H9 (cell line): ENCODE measurements at regions not wholly inside any gene's neighbourhood (a gene's known extent, or its start where the extent isn't known, plus 50 kb on each side); places are given as distances from the start of the nearest gene placed in this dataset.

Source experiments
- DNase-seq: peaks from one replicate; pipeline ENCODE4 v3.0.0-alpha.2; 2017
- H2AFZ ChIP-seq: one replicate; pipeline ENCODE4 v1.6.1; 2013; ENCODE audit warnings: mild to moderate bottlenecking, low read length, control low read depth, moderate library complexity
- H2AK5ac ChIP-seq: 2 replicates; pipeline ENCODE4 v1.6.1; 2013; ENCODE audit warnings: low read length, control low read depth, mixed read lengths; ENCODE audit not compliant: insufficient read length
- H2BK120ac ChIP-seq: one replicate; pipeline ENCODE4 v1.6.1; 2013; ENCODE audit warnings: low read depth, mild to moderate bottlenecking, low read length, control low read depth, inconsistent platforms; ENCODE audit not compliant: poor library complexity, severe bottlenecking
- H2BK12ac ChIP-seq: 2 replicates; pipeline ENCODE4 v1.6.1; 2013; ENCODE audit warnings: low read length, control low read depth, mixed read lengths, low read depth; ENCODE audit not compliant: insufficient read length
- H2BK15ac ChIP-seq: 2 replicates; pipeline ENCODE4 v1.6.1; 2013; ENCODE audit warnings: low read depth, low read length, control low read depth
- H2BK20ac ChIP-seq: one replicate; pipeline ENCODE4 v1.6.1; 2013; ENCODE audit warnings: low read depth, mild to moderate bottlenecking, low read length, control low read depth, inconsistent platforms; ENCODE audit not compliant: poor library complexity, severe bottlenecking
- H2BK5ac ChIP-seq: 2 replicates; pipeline ENCODE4 v1.6.1; 2013; ENCODE audit warnings: low read length, control low read depth, mixed read lengths; ENCODE audit not compliant: insufficient read length
- H3K14ac ChIP-seq: 2 replicates; pipeline ENCODE4 v1.6.1; 2013; ENCODE audit warnings: low read length, control low read depth; ENCODE audit not compliant: insufficient read depth
- H3K18ac ChIP-seq: 2 replicates; pipeline ENCODE4 v1.6.1; 2013; ENCODE audit warnings: low read depth, mild to moderate bottlenecking, mixed read lengths, low read length, control low read depth; ENCODE audit not compliant: insufficient read length
- H3K23ac ChIP-seq: 2 replicates; pipeline ENCODE4 v1.6.1; 2013; ENCODE audit warnings: low read length, control low read depth, mixed read lengths, low read depth; ENCODE audit not compliant: insufficient read length
- H3K23me2 ChIP-seq: 2 replicates; pipeline ENCODE4 v1.6.1; 2013; ENCODE audit warnings: low read depth, mild to moderate bottlenecking, mixed read lengths, low read length, control low read depth; ENCODE audit not compliant: insufficient read length, poor library complexity, severe bottlenecking
- H3K27ac ChIP-seq: 2 replicates; pipeline ENCODE4 v1.5.1; 2013; ENCODE audit warnings: low read length, control low read depth, mixed read lengths, low read depth; ENCODE audit not compliant: insufficient read length
- H3K27me3 ChIP-seq: 2 replicates; pipeline ENCODE4 v1.6.1; 2013; ENCODE audit warnings: low read length, control low read depth, inconsistent platforms; ENCODE audit not compliant: insufficient read depth
- H3K4ac ChIP-seq: 2 replicates; pipeline ENCODE4 v1.6.1; 2013; ENCODE audit warnings: low read depth, mild to moderate bottlenecking, control low read depth, inconsistent platforms, low read length, moderate library complexity
- H3K4me1 ChIP-seq: 2 replicates; pipeline ENCODE4 v1.6.1; 2013; ENCODE audit warnings: low read length, control low read depth, inconsistent platforms; ENCODE audit not compliant: insufficient read depth
- H3K4me2 ChIP-seq: 2 replicates; pipeline ENCODE4 v1.6.1; 2013; ENCODE audit warnings: low read length, control low read depth, mixed read lengths; ENCODE audit not compliant: insufficient read length, insufficient read depth
- H3K56ac ChIP-seq: 2 replicates; pipeline ENCODE4 v1.6.1; 2013; ENCODE audit warnings: low read depth, mild to moderate bottlenecking, mixed read lengths, low read length, control low read depth; ENCODE audit not compliant: insufficient read length
- H3K79me1 ChIP-seq: 2 replicates; pipeline ENCODE4 v1.6.1; 2013; ENCODE audit warnings: low read depth, mild to moderate bottlenecking, moderate library complexity, low read length, control low read depth, inconsistent platforms; ENCODE audit not compliant: insufficient read depth, poor library complexity, severe bottlenecking
- H3K79me2 ChIP-seq: 2 replicates; pipeline ENCODE4 v1.6.1; 2013; ENCODE audit warnings: low read length, control low read depth, inconsistent platforms; ENCODE audit not compliant: insufficient read depth
- H3K9ac ChIP-seq: 2 replicates; pipeline ENCODE4 v1.6.1; 2013; ENCODE audit warnings: low read length, control low read depth, mixed read lengths; ENCODE audit not compliant: insufficient read length; ENCODE audit errors: extremely low read depth
- H3K9me3 ChIP-seq: one replicate; pipeline ENCODE4 v1.6.1; 2013; ENCODE audit warnings: low read depth, low read length, inconsistent platforms; ENCODE audit not compliant: control insufficient read depth
- H3T11ph ChIP-seq: one replicate; pipeline ENCODE4 v1.6.1; 2013; ENCODE audit warnings: mild to moderate bottlenecking, low read length, control low read depth, inconsistent platforms
- H4K20me1 ChIP-seq: one replicate; pipeline ENCODE4 v1.6.1; 2013; ENCODE audit not compliant: control insufficient read depth, insufficient read length, insufficient read depth
- H4K5ac ChIP-seq: 2 replicates; pipeline ENCODE4 v1.6.1; 2013; ENCODE audit warnings: low read depth, mild to moderate bottlenecking, mixed read lengths, low read length, control low read depth; ENCODE audit not compliant: insufficient read length
- H4K8ac ChIP-seq: replicated peaks from 2 replicates; pipeline ENCODE4 v1.6.1; 2013; ENCODE audit warnings: low read length, control low read depth, mixed read lengths, low read depth; ENCODE audit not compliant: insufficient read length
- H4K91ac ChIP-seq: 2 replicates; pipeline ENCODE4 v1.6.1; 2013; ENCODE audit warnings: low read depth, mild to moderate bottlenecking, moderate library complexity, mixed read lengths, low read length, control low read depth; ENCODE audit not compliant: insufficient read length
- H3K27ac Mint-ChIP-seq, 3 experiments: 2 replicates in 2 of 3; 3 replicates in 1 of 3; pipeline ENCODE4 v1.8.0; 2020 to 2021; ENCODE audit warnings: mixed read lengths in 3 of 3, mild to moderate bottlenecking in 1 of 3, moderate library complexity in 1 of 3
- H3K27me3 Mint-ChIP-seq: 2 replicates; pipeline ENCODE4 v1.8.0; 2021; ENCODE audit warnings: low read depth, mild to moderate bottlenecking, moderate library complexity, mixed read lengths
- H3K36me3 Mint-ChIP-seq, 3 experiments: 2 replicates in 2 of 3; 3 replicates in 1 of 3; pipeline ENCODE4 v1.8.0; 2020 to 2021; ENCODE audit warnings: low read depth in 3 of 3, mixed read lengths in 3 of 3; ENCODE audit not compliant: insufficient read depth in 1 of 3
- H3K4me1 Mint-ChIP-seq, 2 experiments: 2 replicates each; pipeline ENCODE4 v1.8.0; 2020; ENCODE audit warnings: mixed read lengths in 2 of 2
- H3K4me3 Mint-ChIP-seq, 2 experiments: 2 replicates in 1 of 2; 3 replicates in 1 of 2; pipeline ENCODE4 v1.8.0; 2020 to 2021; ENCODE audit warnings: mild to moderate bottlenecking in 2 of 2, mixed read lengths in 2 of 2, moderate library complexity in 1 of 2
- H3K9me3 Mint-ChIP-seq, 2 experiments: 2 replicates in 1 of 2; 3 replicates in 1 of 2; pipeline ENCODE4 v1.8.0; 2020; ENCODE audit warnings: mild to moderate bottlenecking in 2 of 2, mixed read lengths in 2 of 2, moderate library complexity in 1 of 2
- WGBS: extraction: QIAGEN DNeasy Blood & Tissue Kit; methylation state at CpG from one replicate; pipeline ENCODE4 v1.1.7; 2013; ENCODE audit warnings: missing lambda C conversion rate, low lambda C conversion rate, mixed read lengths; ENCODE audit not compliant: insufficient read length; ENCODE audit errors: extremely low coverage; 5-methylcytosine and 5-hydroxymethylcytosine counted together
- TF ChIP-seq, protein P1 (sequence below): fragments of 200-600 bp; sonication (generic); conservative IDR thresholded peaks from 3 replicates; pipeline ENCODE4 v1.8.0; 2021; ENCODE audit warnings: antibody characterized with exemption, mild to moderate bottlenecking

DNA sequence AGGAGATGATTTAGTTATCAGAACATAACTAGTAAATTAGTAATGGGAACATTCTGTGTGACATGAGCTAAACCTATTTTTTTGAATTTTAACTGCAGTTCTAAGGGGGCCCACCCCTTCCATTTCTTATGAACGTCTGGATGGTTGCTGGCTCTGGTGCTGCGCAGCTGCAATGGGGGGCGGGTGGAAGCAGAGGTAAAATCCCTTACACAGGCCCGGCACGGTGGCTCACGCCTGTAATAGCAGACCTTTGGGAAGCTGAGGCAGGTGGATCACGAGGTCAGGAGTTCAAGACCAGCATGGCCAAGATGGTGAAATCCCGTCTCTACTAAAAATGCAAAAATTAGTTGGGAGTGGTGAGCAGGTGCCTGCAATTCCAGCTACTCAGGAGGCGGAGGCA lies 151.5 kb downstream of the GALR1 start:
- H3T11ph ChIP-seq = no peak overlapping the region
- H2BK15ac ChIP-seq = no peak overlapping the region
- H4K5ac ChIP-seq = no peak overlapping the region
- TF ChIP-seq, protein P1, sequence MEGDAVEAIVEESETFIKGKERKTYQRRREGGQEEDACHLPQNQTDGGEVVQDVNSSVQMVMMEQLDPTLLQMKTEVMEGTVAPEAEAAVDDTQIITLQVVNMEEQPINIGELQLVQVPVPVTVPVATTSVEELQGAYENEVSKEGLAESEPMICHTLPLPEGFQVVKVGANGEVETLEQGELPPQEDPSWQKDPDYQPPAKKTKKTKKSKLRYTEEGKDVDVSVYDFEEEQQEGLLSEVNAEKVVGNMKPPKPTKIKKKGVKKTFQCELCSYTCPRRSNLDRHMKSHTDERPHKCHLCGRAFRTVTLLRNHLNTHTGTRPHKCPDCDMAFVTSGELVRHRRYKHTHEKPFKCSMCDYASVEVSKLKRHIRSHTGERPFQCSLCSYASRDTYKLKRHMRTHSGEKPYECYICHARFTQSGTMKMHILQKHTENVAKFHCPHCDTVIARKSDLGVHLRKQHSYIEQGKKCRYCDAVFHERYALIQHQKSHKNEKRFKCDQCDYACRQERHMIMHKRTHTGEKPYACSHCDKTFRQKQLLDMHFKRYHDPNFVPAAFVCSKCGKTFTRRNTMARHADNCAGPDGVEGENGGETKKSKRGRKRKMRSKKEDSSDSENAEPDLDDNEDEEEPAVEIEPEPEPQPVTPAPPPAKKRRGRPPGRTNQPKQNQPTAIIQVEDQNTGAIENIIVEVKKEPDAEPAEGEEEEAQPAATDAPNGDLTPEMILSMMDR = no peak
- H3K23me2 ChIP-seq = no peaks in the 10 kb centered on the region
- no peaks in the 10 kb centered on the region for H3K79me1 ChIP-seq
- no peaks in the 10 kb centered on the region for H3K9me3 ChIP-seq
- no CpG with 5 or more reads among the region's 9 CpGs for WGBS
- no peak overlapping the region for H3K18ac ChIP-seq
- H3K9ac ChIP-seq = no peak overlapping the region
- H3K27ac ChIP-seq = no peak overlapping the region
- no peak overlapping the region for H4K91ac ChIP-seq
- H3K56ac ChIP-seq = no peak overlapping the region
- H2BK20ac ChIP-seq = no peak overlapping the region
- H3K14ac ChIP-seq = no peak overlapping the region
- Mint-ChIP-seq H3K4me3 (no peak overlapping the region), H3K27me3 (no peaks in the 10 kb centered on the region), H3K27ac (no peak overlapping the region), H3K4me1 (no peaks in the 10 kb centered on the region), H3K36me3 (no peaks in the 10 kb centered on the region), H3K9me3 (no peaks in the 10 kb centered on the region)
- no peak overlapping the region for H3K23ac ChIP-seq
- H3K4me2 ChIP-seq = no peak overlapping the region
- no peaks in the 10 kb centered on the region for H3K79me2 ChIP-seq
- no peak overlapping the region for H4K8ac ChIP-seq
- H2BK120ac ChIP-seq = no peak overlapping the region
- no peak overlapping the region for H3K4ac ChIP-seq
- no peaks in the 10 kb centered on the region for H4K20me1 ChIP-seq
- H2AFZ ChIP-seq = no peak overlapping the region
- H3K27me3 ChIP-seq = no peaks in the 10 kb centered on the region
- no peak overlapping the region for H2BK12ac ChIP-seq
- H3K4me1 ChIP-seq = no peaks in the 10 kb centered on the region
- no peak overlapping the region for H2AK5ac ChIP-seq
- DNase-seq = no peak
- H2BK5ac ChIP-seq = no peak overlapping the region
